HG03469 (cell line): ENCODE measurements at regions not wholly inside any gene's neighbourhood (a gene's known extent, or its start where the extent isn't known, plus 50 kb on each side); places are given as distances from the start of the nearest gene placed in this dataset.

Source experiments
- ATAC-seq: cut with Tn5 transposase; IDR thresholded peaks from one replicate; pipeline ENCODE4 v1.9.1; 2021; ENCODE audit warnings: mild to moderate bottlenecking, moderate library complexity, moderate number of reproducible peaks; ENCODE audit not compliant: unreplicated experiment

DNA sequence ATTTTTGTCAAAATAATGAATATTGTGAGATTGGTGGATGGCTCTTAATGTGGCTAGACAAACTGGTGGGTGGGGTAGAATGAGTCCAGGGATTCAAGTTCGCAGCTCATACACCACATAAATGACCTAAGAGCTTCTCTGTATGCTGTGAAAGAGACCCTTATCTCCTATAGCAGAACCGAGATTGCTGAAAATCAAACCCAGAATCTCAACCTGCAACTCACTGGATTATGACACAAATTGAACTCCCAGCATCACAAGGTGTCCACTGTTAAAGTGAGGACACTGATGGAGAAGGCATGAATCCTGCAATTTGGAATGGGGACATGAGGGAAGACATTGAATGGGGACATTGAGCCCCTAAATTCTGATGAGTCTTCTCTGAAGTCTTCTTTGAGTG lies 51.3 kb upstream of the CNKSR3 start:
- no peak for ATAC-seq

DNA sequence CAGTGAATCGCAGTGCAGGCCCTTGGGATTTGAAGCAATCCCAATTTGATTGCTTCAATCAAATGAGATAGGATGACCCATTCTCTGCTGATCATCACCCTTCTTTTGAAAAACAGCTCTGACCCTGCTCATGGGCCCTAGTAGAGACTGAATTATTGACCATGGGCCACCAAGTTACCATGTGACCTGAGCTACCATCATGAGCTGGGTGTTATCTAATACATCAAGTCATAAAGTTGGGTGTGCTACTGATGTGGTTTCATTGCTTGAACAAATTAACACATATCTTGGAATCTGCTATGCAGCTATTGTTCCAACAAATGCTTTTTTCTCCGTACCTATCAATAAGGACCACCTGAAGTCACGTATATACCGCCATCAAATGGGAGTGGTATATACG lies 54.8 kb upstream of the CNKSR3 start:
- ATAC-seq: no peak

DNA sequence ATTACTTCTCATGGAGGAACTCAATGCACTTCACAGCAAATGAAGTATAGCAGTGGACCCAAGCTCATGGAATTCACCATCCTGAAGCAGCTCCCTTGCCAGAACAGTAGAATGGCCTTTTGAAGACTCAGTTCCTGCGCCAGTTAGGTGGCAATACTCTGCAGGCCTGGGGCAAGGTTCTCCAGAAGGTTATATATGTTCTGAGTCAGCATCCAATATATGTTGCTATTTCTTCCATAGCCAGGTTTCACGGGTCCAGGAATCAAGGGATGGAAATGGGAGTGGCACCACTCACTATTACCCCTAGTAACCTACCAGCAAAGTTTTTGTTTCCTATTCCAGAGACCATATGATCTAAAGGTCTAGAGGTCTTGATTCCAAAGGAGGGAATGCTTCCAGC lies 56.4 kb upstream of the CNKSR3 start:
- no peak for ATAC-seq

DNA sequence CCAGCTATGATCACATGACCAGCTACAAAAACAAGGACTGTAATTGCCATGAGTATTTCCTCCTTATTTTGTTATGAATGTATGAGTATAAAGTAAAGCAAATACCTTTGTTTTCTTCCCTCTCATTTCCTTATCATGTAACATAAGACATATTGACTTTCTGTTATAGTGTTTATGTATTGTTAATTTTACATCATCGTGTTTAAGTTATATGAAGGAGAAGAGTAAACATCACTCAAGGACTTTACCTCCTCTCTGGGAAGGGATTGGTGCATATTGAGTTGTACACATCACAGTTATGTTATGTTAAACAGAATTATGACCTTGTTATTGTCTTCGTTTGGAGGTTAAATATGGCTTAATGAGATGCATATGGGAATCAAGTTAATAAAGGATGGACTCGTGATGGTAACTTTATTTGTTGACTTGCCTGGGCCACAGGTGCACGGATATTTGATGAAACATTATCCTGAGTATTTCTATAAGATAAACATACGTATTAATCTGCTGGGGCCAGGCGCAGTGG lies 57.3 kb upstream of the CNKSR3 start:
- ATAC-seq: no peak

DNA sequence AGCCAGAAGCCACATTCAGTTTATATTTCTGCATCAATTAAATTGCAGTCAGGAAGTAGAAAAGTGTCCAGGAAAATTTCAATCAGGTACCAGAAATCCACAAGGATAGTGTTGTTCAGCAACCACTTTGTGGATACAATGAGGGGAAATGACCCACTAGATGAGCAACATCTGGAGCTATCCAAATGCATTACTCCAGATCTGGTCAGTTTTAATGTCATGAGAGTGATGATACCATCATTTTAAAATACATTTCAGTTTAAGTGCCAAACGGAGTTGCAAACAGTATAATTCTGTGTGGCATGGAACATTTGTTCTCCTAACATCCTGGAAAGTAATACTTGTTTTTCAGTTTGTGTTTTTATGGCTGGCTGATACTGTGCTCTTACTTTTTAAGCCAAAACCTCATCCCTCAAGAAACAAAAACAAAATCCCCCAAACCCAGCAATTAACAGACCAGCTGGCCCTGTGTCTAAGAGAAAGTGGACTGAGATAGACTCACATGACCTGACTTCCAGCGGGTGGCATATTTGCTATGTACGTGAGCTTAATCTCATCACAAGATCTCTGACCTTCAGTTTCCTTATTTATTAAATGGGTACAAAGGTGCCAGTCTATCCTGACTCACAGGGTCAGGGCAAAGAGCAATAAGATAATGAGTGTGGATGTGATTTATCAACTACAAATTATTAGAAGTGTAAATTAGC lies 58.8 kb upstream of the CNKSR3 start:
- ATAC-seq: no peak

DNA sequence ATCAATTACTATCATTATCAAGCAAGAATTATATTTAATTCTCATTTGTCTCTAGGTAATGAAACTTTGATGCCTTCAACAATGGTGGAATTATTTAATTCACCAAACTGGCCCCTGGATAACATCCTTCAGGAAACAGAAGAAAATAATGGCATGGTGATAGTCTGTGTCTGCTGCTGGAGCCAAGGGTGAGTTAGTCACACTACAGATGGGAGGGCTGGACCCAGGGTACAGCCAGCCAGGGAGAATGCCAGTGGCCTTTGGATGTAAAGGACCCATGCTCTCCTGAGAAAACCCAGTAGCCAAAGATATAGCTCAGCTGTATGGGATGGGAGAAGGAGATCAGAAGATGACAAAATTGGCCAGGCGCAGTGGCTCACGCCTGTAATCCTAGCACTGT lies 60.0 kb upstream of the CNKSR3 start:
- ATAC-seq: no peak

DNA sequence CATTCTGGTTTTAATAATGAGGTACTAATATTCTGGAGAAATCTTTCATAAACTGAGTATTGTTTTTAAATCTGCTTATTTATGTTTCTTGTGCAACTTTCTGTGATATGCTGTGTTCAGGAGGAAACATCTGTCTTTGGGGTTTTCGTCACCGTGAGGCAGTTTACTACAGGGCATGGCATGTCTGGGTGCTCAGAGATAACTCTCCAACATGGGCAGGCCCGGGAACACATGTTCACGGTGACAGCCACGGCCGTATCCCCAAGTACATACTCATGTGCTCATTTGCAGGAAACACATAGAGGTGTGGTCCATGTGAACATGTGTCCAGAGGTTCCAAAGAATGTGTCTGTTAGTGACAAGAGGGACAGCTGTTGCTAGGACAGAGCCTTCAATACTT lies 62.1 kb upstream of the CNKSR3 start:
- ATAC-seq: no peak

DNA sequence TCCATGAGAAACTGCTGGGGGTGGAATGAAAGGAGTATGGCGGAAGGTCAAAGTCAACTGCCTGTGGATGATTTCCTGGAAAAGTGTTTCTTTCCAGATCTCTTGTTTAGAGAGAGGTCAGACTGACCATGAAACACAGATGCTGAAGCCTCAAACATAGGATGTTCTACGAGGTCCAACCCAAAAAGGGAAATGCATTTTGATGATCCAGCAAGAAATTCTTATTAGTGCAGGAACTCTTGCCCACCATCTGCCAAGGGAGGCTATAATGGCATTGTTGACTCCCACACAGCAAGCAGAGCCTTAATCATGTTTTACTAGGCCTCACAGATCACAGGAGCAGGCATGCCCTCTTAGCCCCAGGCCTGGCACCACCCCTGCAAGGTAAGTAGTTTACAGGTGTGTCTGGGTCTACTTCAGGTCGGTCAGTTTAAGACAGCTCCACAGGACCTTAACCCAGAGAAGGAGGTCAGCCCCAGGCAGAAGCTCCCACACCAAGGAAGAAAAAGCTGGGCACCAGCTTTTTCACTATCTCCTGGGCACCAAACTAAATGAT lies 67.6 kb upstream of the CNKSR3 start:
- no peak for ATAC-seq

DNA sequence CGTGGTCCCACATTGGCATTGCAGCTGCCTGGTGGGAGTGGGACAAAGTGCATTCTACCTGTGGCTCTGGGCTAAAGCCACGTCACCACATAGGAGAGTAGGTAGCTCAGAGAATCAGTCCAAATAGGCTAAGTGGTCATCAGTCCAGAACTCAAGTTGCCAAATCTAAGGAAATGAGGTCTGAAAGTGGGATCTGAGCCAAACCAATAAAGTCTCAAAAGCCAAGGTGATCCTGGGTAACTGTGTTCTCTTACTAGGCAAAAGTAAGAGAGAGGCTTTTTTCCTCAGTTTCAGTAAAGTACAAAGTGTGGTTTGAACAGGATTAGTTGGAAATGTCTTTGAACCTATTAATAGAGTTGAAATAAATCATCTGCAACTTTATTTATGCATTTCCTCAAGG lies 68.6 kb upstream of the CNKSR3 start:
- ATAC-seq: no peak

DNA sequence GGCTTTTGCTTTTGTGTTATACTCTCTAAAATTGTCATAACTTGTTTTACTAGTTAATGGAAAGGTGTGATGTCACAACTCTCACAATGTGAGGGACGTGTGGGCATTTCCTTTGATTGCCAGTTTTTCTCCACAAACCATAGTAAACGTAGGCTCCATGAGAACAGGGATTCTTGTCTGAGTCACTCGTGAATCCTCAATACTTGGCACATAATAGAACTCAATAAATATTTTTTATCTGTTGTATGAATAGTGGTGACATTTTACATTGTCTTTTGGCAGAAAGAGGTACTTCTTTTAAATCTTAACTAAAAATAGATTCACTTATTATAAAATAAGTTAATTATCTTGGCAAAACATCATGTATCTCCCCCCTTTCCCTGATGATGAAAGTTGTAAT lies 69.0 kb upstream of the CNKSR3 start:
- no peak for ATAC-seq

DNA sequence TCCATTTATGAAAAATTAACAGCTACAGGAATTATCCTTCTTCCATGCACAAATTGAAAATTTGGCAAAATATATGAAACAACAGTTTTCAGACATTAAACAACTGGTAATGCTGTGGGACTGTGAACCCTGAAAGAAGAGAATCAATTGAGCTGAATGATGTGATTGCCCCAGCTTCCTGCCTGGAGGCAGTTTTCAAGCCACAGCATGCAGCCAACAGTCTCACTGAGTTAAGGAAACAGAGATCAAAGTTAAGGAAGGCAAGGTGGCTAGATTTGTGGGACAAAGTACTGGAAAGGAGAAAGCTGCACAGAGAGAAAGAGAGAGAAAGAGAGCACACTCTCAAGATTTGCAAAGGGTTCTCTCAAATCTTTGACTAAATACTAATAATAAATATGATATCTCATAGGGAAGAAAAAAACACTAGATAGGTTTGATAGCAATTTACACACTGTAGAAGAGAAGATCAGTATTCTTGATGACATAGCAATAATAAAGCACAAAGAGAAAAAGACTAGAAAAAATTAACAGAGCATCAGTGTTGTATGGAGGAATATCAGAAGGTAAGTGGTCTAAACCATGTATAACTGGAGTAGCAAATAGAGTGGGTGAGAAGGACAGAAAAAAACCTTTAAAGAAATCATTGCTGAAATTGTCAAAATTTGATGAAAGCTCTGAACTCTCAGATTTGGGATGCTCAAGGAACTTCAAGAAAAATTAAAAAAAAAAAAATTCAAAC lies 70.1 kb upstream of the CNKSR3 start:
- no peak for ATAC-seq

DNA sequence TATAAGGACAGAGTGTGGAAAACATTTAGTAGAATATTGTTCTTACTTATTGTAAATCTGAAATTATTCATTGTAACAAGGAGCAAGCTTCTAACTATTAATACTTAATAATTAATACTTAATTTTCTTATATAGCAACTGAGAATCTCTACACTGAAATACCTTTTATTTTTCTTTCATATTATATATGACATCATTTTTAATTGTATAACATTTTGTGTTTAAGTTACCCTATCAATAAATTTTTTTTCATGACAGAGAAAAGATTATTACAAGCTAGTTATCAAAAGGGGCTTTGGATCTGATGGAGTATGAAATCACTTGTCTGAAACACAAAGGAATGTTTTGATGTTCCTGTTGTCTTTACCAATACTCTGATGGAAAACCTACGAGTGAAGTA lies 72.2 kb upstream of the CNKSR3 start:
- ATAC-seq: no peak

DNA sequence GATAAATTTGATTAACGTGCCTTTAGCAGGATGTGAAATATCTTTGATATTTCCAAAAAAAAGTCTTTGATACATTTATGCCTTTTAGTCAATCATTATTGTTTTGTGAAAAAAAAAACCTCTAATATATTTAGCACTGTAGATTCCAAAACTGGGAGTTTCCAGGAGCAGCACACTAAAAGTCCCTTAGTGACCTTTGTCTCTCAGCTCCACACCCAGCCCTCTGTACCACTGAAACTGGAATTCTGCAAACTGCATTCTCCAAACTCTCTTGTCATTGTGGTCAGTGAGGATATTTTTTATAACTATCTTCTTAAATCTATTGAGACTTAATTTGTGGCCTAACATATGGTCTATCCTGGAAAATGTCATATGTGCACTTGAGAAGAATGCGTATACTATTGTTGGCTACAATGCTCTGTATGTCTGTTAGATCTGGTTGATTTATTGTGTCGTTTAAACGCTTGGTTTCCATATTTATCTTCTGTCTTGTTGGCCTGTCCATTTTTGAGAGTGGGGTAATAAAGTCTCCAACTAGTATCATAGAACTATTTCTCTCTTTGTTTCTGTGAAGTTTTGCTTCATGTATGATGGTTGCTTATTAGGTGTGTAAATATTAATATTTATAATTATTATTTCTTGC lies 73.2 kb upstream of the CNKSR3 start:
- no peak for ATAC-seq

DNA sequence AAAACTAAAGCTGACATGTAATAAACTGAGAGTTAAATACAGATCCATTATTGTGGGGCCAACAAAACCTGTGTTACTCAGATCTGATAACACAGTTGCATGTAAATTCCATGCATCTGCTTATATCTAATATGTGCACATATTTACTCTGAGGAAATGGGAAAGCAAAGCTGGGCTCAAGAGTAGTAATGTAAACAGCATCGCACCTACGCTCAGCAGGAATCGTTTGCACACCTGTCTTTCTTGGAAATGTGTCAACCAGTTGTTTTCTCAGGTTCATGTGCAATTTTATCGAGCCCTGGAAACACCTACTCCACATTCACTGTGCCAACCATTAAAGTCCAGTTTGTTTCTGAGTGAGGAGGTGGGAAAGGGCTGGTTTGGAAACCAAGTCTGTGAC lies 80.3 kb upstream of the CNKSR3 start:
- no peak for ATAC-seq

DNA sequence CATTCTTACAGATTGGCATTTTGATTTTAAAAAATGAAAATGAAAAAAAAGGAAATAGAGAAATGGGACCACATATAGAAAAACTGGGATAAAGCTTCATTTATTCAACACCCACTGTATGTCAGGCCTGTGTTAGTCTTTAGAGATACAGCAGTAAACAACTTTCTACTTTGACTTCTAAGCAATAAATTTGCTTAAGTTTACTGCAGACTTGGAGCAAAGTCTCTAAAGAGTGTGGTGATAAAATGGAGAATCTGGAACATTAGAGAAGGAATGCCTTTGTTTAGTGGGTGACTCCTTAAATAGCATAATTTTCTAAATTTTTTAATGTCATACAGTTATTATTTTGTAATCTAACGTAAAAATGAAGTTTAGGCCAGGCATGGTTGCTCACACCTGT lies 80.7 kb upstream of the CNKSR3 start:
- ATAC-seq: no peak

DNA sequence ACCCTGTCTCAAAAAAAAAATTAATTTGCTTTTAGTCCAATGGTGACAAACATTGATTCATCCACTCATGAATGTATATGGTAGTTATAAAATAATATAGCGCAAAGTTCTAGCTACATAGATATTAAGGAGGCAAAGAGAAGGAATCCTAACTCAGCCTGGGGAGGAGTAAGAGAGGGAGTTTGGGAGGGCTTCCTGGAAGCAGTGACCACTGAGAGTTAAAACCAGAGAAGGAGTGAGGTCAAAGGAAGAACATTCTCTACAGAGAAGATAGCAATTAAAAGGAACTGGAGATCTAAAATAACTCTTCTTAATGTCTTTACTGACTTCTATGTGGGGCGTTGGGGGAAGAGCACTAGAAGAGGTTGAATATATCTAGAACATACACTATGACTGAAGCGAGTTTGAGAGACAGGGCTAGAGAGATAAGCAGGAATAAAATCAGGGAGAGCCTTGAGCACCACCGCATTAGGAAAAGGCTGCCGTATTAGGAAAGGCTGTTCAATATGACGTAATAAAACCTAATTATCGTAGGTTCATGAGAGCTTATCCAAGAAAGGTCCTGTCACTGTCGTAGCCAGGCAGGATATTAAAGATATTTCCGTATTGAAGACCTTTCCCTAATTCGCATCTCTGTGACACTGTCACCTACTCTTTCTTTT lies 81.8 kb upstream of the CNKSR3 start:
- ATAC-seq: no peak

DNA sequence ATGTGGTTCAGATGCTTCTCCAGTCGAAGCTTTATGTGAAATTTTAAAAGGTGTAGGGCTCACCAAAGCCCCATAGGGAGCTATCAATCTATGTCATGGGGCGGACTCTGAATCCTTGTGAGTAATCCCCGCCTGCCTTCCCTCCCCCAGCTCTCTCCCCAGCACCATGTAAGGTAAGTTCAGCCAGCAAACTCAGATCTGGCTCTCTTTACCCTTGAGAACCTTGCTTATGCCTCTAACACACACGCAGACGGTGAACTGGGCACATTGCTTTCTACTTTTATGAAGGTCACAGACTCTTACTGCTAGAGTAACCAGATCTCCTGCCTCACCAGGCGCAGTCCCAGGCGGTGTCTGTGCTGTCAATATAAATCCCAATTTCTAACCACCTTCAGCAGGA lies 82.6 kb upstream of the CNKSR3 start:
- no peak for ATAC-seq

DNA sequence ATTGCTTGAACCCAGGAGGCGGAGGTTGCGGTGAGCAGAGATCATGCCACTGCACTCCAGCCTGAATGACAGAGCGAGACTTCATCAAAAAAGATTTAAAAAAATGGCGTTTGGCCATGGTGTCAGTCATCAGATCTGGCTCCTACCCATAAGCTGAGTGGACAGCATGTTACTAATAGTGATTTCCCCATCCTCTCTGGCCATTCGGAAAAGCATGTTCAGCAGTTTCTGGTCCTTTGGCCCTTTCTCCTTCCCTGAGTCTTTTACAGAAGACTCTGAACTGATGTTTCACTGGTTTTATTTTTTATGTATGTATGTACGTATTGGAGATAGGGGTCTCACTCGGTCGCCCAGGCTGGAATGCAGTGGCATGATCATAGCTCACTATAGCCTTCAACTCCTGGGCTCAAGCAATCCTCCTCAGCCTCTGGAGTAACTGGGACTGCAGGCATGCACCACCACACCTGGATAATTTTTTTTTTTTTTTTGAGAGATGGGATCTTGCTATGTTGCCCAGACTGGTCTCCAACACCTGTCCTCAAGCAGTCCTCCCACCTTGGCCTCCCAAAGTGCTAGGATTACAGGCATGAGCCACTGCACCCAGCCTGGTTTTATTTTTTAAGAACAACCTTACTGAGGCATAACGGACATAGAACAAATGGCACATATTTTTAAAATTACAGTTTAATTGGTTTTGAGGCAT lies 84.2 kb upstream of the CNKSR3 start:
- no peak for ATAC-seq

DNA sequence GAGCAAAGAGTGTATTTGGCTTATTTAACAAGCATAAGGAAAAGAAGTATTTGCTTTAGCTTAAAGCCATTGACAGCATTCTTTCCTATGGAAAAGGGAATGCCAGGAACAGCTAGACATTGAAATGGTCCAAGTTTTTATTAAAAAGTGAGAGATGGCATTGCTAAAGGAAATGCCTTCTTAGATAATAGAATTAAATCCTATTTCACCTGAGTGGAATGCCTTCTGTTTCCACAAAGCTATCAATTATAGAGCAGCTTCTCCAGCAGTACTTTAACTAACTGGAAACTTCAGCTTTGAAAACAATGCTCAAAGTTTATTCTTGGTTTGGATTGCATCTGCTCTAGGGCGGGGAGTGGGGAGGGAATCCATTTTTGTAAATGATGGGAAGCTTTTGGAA lies 85.1 kb upstream of the CNKSR3 start:
- no peak for ATAC-seq

DNA sequence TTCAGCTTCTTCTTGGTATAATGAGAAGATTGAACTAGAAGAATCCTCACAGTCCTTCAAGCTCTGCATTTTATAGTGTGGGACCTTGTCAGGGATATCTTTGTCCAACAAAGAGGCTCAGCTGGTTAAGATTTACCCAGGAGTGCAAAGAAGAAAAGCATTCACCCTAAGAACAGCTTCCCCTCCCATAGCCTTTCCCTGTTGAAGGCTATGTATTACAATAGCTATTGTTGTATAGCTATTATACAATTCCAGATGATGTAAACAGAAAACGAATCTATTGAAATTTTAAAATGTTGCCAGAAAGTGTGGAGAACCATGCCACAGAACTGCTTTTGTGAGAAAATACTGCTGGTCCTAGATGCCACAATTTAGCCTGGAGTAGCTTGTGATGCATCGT lies 85.5 kb upstream of the CNKSR3 start:
- no peak for ATAC-seq

DNA sequence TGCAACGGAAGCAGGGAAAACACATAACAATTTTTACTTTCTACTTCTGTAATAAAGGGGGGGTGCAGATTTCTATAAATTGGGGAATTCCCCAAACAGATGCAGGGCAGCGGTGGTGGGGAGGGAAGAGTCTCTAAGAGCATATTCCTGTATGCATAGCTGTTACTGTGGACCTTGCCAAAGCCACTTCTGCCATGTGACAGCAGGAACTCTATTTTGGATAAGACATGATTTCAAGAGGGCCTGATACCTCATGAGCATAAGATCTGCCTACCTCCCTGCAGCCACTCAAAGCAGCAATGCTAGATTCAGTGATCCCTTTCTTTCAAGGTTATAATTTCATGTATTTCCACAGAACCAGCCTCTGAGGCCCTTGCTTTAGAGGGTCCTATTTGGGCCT lies 86.2 kb upstream of the CNKSR3 start:
- ATAC-seq: no peak
